ENCODE measurements at regions not wholly inside any gene's neighbourhood (a gene's known extent, or its start where the extent isn't known, plus 50 kb on each side); places are given as distances from the start of the nearest gene placed in this dataset.

- Histone ChIP-seq H3K9me3 (ENCODE audit: control insufficient read depth, low read depth, low read length) (no peaks in the 10 kb centered on the region), H3K4me2 (ENCODE audit: control insufficient read depth, extremely low read depth, insufficient read depth, low read depth, low read length) (no peak overlapping the region), H4K20me1 (ENCODE audit: control insufficient read depth, extremely low read depth, insufficient read depth, low read length) (no peaks in the 10 kb centered on the region), H3K4me3 (ENCODE audit: control insufficient read depth in 2 of 3, extremely low read depth in 1 of 3, insufficient read depth in 2 of 3, low read depth in 1 of 3, low read length in 3 of 3) (no peak overlapping the region), H3K27me3 (ENCODE audit: control insufficient read depth, extremely low read depth, insufficient read depth, low read length) (no peaks in the 10 kb centered on the region), H3K36me3 (ENCODE audit: control insufficient read depth in 2 of 2, extremely low read depth in 1 of 2, insufficient read depth in 2 of 2, low read length in 2 of 2) (no peaks in the 10 kb centered on the region), H3K27ac (ENCODE audit: control insufficient read depth, insufficient read depth, low read length) (no peak overlapping the region), H2AFZ (ENCODE audit: control insufficient read depth, low read length) (no peak overlapping the region), H3K9me1 (ENCODE audit: control insufficient read depth, extremely low read depth, insufficient read depth, low read length) (no peaks in the 10 kb centered on the region), H3K79me2 (ENCODE audit: control insufficient read depth, insufficient read depth, low read length) (no peaks in the 10 kb centered on the region), H3K4me1 (ENCODE audit: control insufficient read depth, extremely low read depth, insufficient read depth, low read length) (no peaks in the 10 kb centered on the region), H3K9ac (ENCODE audit: control insufficient read depth, extremely low read depth, insufficient read depth, low read length) (no peak overlapping the region)
- DNase-seq (ENCODE audit: low read depth, low spot score): no peak
- dilution Hi-C loops (cut with MboI; ENCODE audit: extremely low pct_ligation_motif_present, low sequenced_read_pairs): no loop called here
- TF ChIP-seq EZH2 (IDR thresholded peaks at IDR 0.05; ENCODE audit: low read length): no peak
- no peak for TF ChIP-seq CTCF (optimal IDR thresholded peaks at IDR 0.05 in 1 of 3, IDR thresholded peaks at IDR 0.05 in 1 of 3, conservative IDR thresholded peaks at IDR 0.05 in 1 of 3; ENCODE audit: extremely low read depth in 1 of 3, insufficient read depth in 2 of 3, low read length in 3 of 3)
- no peak for FAIRE-seq
Measured at GRCh38 chr5:166648736-166649135, 1642.7 kb upstream of the WWC1 start.

- DNase-seq (ENCODE audit: low read depth, low spot score) (no peak), FAIRE-seq (no peak)
- Histone ChIP-seq H3K4me3 (ENCODE audit: control insufficient read depth in 2 of 3, extremely low read depth in 1 of 3, insufficient read depth in 2 of 3, low read depth in 1 of 3, low read length in 3 of 3) (no peak overlapping the region), H3K27ac (ENCODE audit: control insufficient read depth, insufficient read depth, low read length) (no peak overlapping the region), H3K27me3 (ENCODE audit: control insufficient read depth, extremely low read depth, insufficient read depth, low read length) (no peaks in the 10 kb centered on the region), H3K9me3 (ENCODE audit: control insufficient read depth, low read depth, low read length) (no peaks in the 10 kb centered on the region), H2AFZ (ENCODE audit: control insufficient read depth, low read length) (no peak overlapping the region), H3K9me1 (ENCODE audit: control insufficient read depth, extremely low read depth, insufficient read depth, low read length) (no peaks in the 10 kb centered on the region), H3K36me3 (ENCODE audit: control insufficient read depth in 2 of 2, extremely low read depth in 1 of 2, insufficient read depth in 2 of 2, low read length in 2 of 2) (no peaks in the 10 kb centered on the region), H3K4me2 (ENCODE audit: control insufficient read depth, extremely low read depth, insufficient read depth, low read depth, low read length) (no peak overlapping the region), H3K9ac (ENCODE audit: control insufficient read depth, extremely low read depth, insufficient read depth, low read length) (no peak overlapping the region), H3K79me2 (ENCODE audit: control insufficient read depth, insufficient read depth, low read length) (no peaks in the 10 kb centered on the region), H4K20me1 (ENCODE audit: control insufficient read depth, extremely low read depth, insufficient read depth, low read length) (no peaks in the 10 kb centered on the region), H3K4me1 (ENCODE audit: control insufficient read depth, extremely low read depth, insufficient read depth, low read length) (no peaks in the 10 kb centered on the region)
- dilution Hi-C loops (cut with MboI; ENCODE audit: extremely low pct_ligation_motif_present, low sequenced_read_pairs): no loop called here
- TF ChIP-seq EZH2 (IDR thresholded peaks at IDR 0.05; ENCODE audit: low read length) (no peak), CTCF (optimal IDR thresholded peaks at IDR 0.05 in 1 of 3, IDR thresholded peaks at IDR 0.05 in 1 of 3, conservative IDR thresholded peaks at IDR 0.05 in 1 of 3; ENCODE audit: extremely low read depth in 1 of 3, insufficient read depth in 2 of 3, low read length in 3 of 3) (no peak)
Measured at GRCh38 chr5:166649676-166650075, 1641.8 kb upstream of the WWC1 start.

All from keratinocyte (primary cell).